SJSA1 (cell line): ENCODE measurements at regions not wholly inside any gene's neighbourhood (a gene's known extent, or its start where the extent isn't known, plus 50 kb on each side); places are given as distances from the start of the nearest gene placed in this dataset.

ENCODE experiments used
- DNase-seq, 2 experiments: peaks; one replicate each; pipeline ENCODE4 v3.0.0-alpha.2; 2015 to 2020; ENCODE audit warnings: low spot score in 2 of 2, low read depth in 1 of 2
- H3K27ac ChIP-seq: fragments of 250-450 bp; sonication (Bioruptor Pico); 2 replicates; pipeline ENCODE4 v1.5.1; 2020; ENCODE audit warnings: mild to moderate bottlenecking, moderate library complexity
- H3K27me3 ChIP-seq: fragments of 250-450 bp; sonication (Bioruptor Pico); replicated peaks from 2 replicates; pipeline ENCODE4 v1.5.1; 2020; ENCODE audit warnings: mild to moderate bottlenecking, moderate library complexity
- H3K36me3 ChIP-seq: fragments of 250-450 bp; sonication (Bioruptor Pico); 2 replicates; pipeline ENCODE4 v1.5.1; 2020; ENCODE audit warnings: mild to moderate bottlenecking
- H3K4me1 ChIP-seq: fragments of 250-450 bp; sonication (Bioruptor Pico); replicated peaks from 2 replicates; pipeline ENCODE4 v1.6.1; 2021; ENCODE audit warnings: mild to moderate bottlenecking
- H3K4me3 ChIP-seq: fragments of 250-450 bp; sonication (Bioruptor Pico); 2 replicates; pipeline ENCODE4 v1.5.1; 2020; ENCODE audit warnings: mild to moderate bottlenecking
- H3K9me3 ChIP-seq: fragments of 250-450 bp; sonication (Bioruptor Pico); replicated peaks from 2 replicates; pipeline ENCODE4 v1.5.1; 2020; ENCODE audit warnings: mild to moderate bottlenecking

GRCh38 chr4:184879271-184879670 lies 53.5 kb upstream of the ACSL1 start:
- Histone ChIP-seq H3K27me3 (no peaks in the 10 kb centered on the region), H3K27ac (no peak overlapping the region), H3K4me1 (no peaks in the 10 kb centered on the region), H3K9me3 (no peaks in the 10 kb centered on the region), H3K36me3 (no peaks in the 10 kb centered on the region), H3K4me3 (no peak overlapping the region)
- DNase-seq: no peak

GRCh38 chr4:184882276-184882675 lies 56.5 kb upstream of the ACSL1 start:
- H3K4me3 ChIP-seq: no peak overlapping the region
- H3K36me3 ChIP-seq: no peaks in the 10 kb centered on the region
- H3K27me3 ChIP-seq: no peaks in the 10 kb centered on the region
- no peak overlapping the region for H3K27ac ChIP-seq
- H3K4me1 ChIP-seq: no peaks in the 10 kb centered on the region
- DNase-seq: no peak
- no peaks in the 10 kb centered on the region for H3K9me3 ChIP-seq

DNA sequence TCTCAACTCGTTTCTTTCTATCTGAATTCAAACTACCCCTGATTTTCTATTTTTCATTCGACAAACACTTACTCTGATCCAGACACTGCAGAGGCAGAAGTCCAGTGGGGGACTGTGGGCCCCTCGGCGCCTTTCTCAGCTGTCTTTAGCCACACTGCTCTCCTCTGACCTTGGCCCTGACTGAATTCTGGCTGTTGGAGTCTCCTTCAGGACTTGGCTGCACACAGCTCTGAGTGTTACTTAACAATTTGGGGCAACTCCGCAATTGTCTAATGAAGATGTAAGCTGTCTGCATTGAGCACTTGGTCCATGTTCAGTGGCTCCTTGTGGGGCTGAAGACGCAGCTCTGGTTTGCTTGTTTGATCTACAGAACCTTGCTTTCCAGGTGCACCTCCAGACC lies 57.3 kb upstream of the ACSL1 start:
- DNase-seq: no peak
- Histone ChIP-seq H3K36me3 (no peaks in the 10 kb centered on the region), H3K27ac (no peak overlapping the region), H3K4me3 (no peak overlapping the region), H3K9me3 (no peaks in the 10 kb centered on the region), H3K27me3 (no peaks in the 10 kb centered on the region), H3K4me1 (no peaks in the 10 kb centered on the region)

- Histone ChIP-seq H3K36me3 (no peaks in the 10 kb centered on the region), H3K4me3 (no peak overlapping the region), H3K4me1 (no peaks in the 10 kb centered on the region), H3K27me3 (no peaks in the 10 kb centered on the region), H3K9me3 (no peaks in the 10 kb centered on the region), H3K27ac (no peak overlapping the region)
- no peak for DNase-seq
Measured at GRCh38 chr4:184884883-184885282, 59.1 kb upstream of the ACSL1 start.

DNA sequence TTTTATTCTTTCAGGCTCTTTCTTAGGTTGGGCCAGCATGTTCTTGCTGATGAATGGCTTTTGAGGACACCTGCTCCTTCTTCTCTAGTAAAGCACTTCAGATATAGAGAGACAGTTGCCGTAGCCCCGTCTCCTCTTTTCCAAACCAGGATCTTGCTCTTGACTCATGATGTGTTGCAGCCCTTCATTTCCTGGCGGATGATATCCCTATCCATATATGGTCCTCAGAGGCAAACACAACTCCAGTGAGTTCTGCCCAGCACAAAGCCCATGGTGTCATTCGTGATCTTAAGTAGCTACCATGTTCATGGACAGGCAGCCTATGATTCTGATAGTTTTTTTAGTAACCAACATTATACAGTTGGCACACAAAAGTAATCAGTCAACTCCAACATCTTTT lies 59.8 kb upstream of the ACSL1 start:
- DNase-seq: no peak
- Histone ChIP-seq H3K4me3 (no peak overlapping the region), H3K27ac (no peak overlapping the region), H3K4me1 (no peaks in the 10 kb centered on the region), H3K36me3 (no peaks in the 10 kb centered on the region), H3K9me3 (no peaks in the 10 kb centered on the region), H3K27me3 (no peaks in the 10 kb centered on the region)

GRCh38 chr4:184887333-184887732 lies 61.6 kb upstream of the ACSL1 start:
- H3K9me3 ChIP-seq: no peaks in the 10 kb centered on the region
- no peak overlapping the region for H3K4me3 ChIP-seq
- no peak overlapping the region for H3K27ac ChIP-seq
- H3K27me3 ChIP-seq: no peaks in the 10 kb centered on the region
- no peaks in the 10 kb centered on the region for H3K36me3 ChIP-seq
- H3K4me1 ChIP-seq: no peaks in the 10 kb centered on the region
- no peak for DNase-seq

- no peaks in the 10 kb centered on the region for H3K4me1 ChIP-seq
- DNase-seq: no peak
- H3K27me3 ChIP-seq: no peaks in the 10 kb centered on the region
- no peaks in the 10 kb centered on the region for H3K36me3 ChIP-seq
- H3K27ac ChIP-seq: no peak overlapping the region
- no peaks in the 10 kb centered on the region for H3K9me3 ChIP-seq
- no peak overlapping the region for H3K4me3 ChIP-seq
Measured at GRCh38 chr4:184887947-184888346, 62.2 kb upstream of the ACSL1 start.

DNA sequence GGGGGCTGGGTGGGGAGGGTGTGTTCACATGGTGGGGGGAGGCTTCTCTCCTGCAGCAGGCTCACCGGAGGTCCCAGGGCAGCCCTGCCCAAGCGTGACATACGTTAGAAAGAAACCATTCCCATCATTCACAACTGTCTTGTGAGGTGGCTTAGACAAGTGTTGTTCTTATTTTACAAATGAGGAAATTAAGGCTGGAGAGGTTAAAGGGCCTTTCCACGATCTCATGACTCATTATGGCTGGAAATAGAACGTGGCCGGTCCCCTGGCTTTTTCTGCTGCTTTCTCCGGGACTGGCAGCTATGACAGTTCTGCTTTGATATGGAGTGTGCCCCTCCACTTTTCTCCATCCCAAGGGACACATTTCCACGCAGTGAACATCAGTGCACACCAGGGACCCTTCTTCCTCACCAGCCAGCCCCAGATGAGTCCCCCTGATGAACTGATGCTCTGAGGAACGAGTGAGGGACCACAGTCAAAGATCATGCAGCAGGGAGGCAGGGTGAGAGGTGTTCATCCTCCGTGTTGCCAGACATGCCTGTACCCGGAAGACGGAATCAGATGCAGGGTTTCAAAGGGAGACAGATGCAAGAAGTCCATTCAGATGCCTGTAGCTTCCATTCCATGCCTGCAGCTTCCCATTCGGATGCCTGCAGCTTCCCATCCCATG lies 64.0 kb upstream of the ACSL1 start:
- Histone ChIP-seq H3K4me3 (no peak overlapping the region), H3K4me1 (no peaks in the 10 kb centered on the region), H3K9me3 (no peaks in the 10 kb centered on the region), H3K36me3 (no peaks in the 10 kb centered on the region), H3K27ac (no peak overlapping the region), H3K27me3 (no peaks in the 10 kb centered on the region)
- DNase-seq: no peak

DNA sequence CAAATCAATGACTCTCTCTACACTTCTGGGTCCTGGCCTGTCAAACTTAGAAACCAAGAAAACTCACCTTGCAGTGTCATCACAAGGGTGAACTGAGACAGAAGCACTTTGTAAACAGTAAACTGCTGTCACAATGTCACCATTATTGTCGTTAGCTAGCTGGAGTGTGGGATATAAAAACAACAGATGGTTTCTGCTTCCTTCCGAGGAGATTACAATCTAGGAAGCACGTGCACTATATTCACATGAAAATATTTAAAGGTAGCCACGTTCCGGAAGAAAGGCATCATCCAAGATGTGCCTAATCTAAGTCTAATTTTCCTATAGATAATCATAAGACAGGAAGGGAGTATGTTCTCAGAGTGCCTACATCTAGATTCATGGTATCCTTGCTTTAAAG lies 64.7 kb upstream of the ACSL1 start:
- Histone ChIP-seq H3K4me1 (no peaks in the 10 kb centered on the region), H3K4me3 (no peak overlapping the region), H3K9me3 (no peaks in the 10 kb centered on the region), H3K27ac (no peak overlapping the region), H3K36me3 (no peaks in the 10 kb centered on the region), H3K27me3 (no peaks in the 10 kb centered on the region)
- DNase-seq: no peak

- H3K4me1 ChIP-seq: no peaks in the 10 kb centered on the region
- no peak overlapping the region for H3K4me3 ChIP-seq
- H3K27me3 ChIP-seq: no peaks in the 10 kb centered on the region
- DNase-seq: no peak
- no peaks in the 10 kb centered on the region for H3K9me3 ChIP-seq
- no peak overlapping the region for H3K27ac ChIP-seq
- no peaks in the 10 kb centered on the region for H3K36me3 ChIP-seq
Measured at GRCh38 chr4:184891816-184892397, 66.1 kb upstream of the ACSL1 start.

DNA sequence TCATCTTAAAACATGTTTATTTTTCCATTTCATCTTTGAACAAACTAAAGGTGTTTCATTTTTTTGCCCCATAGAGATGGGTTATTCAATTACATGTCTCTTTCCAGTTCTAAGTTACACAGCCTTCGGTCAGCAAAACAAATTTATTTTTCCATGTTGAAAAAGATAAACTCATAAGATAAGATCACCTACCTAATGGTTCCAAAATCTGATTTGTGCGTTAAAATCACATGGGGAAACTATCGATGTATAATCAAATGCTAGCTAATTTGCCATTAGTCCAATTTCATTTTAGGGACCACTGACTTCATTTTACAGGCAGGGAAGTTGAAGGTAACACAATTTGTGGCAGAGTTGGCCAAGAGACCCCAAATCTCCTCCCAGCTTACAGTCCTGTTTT lies 67.2 kb upstream of the ACSL1 start:
- H3K27me3 ChIP-seq: no peaks in the 10 kb centered on the region
- no peak overlapping the region for H3K27ac ChIP-seq
- H3K9me3 ChIP-seq: no peaks in the 10 kb centered on the region
- H3K4me1 ChIP-seq: no peaks in the 10 kb centered on the region
- H3K4me3 ChIP-seq: no peak overlapping the region
- DNase-seq: no peak
- H3K36me3 ChIP-seq: no peaks in the 10 kb centered on the region

- H3K27me3 ChIP-seq: no peaks in the 10 kb centered on the region
- no peak for DNase-seq
- H3K9me3 ChIP-seq: no peaks in the 10 kb centered on the region
- H3K4me1 ChIP-seq: no peaks in the 10 kb centered on the region
- no peak overlapping the region for H3K27ac ChIP-seq
- H3K4me3 ChIP-seq: no peak overlapping the region
- no peaks in the 10 kb centered on the region for H3K36me3 ChIP-seq
Measured at GRCh38 chr4:184893801-184894571, 68.2 kb upstream of the ACSL1 start.

DNA sequence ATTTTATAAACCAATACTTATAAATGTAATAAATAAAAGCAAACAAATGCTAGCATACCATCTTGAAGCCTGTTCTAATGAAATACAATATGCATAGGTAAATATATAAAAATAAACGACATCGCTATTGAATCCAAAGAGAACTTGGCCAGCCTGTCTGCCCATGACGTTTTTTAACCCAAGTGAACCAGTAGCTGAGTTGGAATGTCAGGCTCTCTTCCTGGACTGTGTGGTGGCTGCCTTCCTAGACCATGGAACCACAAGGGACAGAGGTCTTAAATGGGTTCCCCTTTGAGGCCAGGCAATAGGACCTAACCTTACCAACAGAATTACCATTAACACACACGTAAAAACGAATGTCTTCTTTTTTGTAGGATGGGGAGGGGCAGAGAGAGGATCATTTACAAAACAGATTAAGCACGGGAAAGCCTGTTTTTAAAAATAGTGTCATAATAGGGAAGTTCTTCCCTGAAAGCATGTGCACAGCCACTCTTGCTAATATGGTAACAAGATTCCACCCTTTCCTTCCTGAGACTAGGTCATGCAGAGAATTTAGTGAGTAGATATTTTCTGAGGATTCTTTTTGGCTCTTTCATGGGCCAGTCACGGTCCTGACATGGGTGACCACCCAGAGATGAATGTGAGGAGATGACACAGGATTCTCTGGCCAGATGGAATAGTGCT lies 69.4 kb upstream of the ACSL1 start:
- no peaks in the 10 kb centered on the region for H3K9me3 ChIP-seq
- no peak overlapping the region for H3K27ac ChIP-seq
- H3K4me3 ChIP-seq: no peak overlapping the region
- H3K4me1 ChIP-seq: no peaks in the 10 kb centered on the region
- no peaks in the 10 kb centered on the region for H3K36me3 ChIP-seq
- no peak for DNase-seq
- H3K27me3 ChIP-seq: no peaks in the 10 kb centered on the region
